ENCODE measurements at regions not wholly inside any gene's neighbourhood (a gene's known extent, or its start where the extent isn't known, plus 50 kb on each side); places are given as distances from the start of the nearest gene placed in this dataset.

GRCh38 chr10:100618091-100618615, 82.4 kb downstream of the HIF1AN start:
- TF ChIP-seq CTCF (IDR thresholded peaks at IDR 0.05) = no peak
- Histone ChIP-seq H3K27me3 (peaks cover 20% of the 10 kb centered on the region), H3K4me3 (no peak overlapping the region), H3K9ac (ENCODE audit: low read depth in 2 of 2, low read length in 2 of 2) (no peak overlapping the region), H3K9me3 (no peaks in the 10 kb centered on the region), H3K36me3 (no peaks in the 10 kb centered on the region), H3K27ac (no peak overlapping the region), H3K4me1 (no peaks in the 10 kb centered on the region)
- intact Hi-C loops (cut with DNase I) = no loop called here
- DNase-seq = no peak

- no peak overlapping the region for H3K4me3 ChIP-seq
These were observed 83.0 kb downstream of the HIF1AN start for GRCh38 chr10:100618632-100619255.

GRCh38 chr10:100620087-100620835, 84.5 kb downstream of the HIF1AN start:
- H3K27ac ChIP-seq = no peak overlapping the region
- intact Hi-C loops (cut with DNase I) = no loop called here

More at GRCh38 chr10:100618632-100619255, 83.0 kb downstream of the HIF1AN start:
- intact Hi-C loops (cut with DNase I) = no loop called here
- no peaks in the 10 kb centered on the region for H3K4me1 ChIP-seq
- DNase-seq = no peak
- no peak for TF ChIP-seq CTCF (IDR thresholded peaks at IDR 0.05)
- H3K9me3 ChIP-seq = no peaks in the 10 kb centered on the region
- H3K27me3 ChIP-seq = peaks cover 20% of the 10 kb centered on the region
- H3K9ac ChIP-seq (ENCODE audit: low read depth in 2 of 2, low read length in 2 of 2) = no peak overlapping the region
- no peaks in the 10 kb centered on the region for H3K36me3 ChIP-seq
- no peak overlapping the region for H3K27ac ChIP-seq

DNA sequence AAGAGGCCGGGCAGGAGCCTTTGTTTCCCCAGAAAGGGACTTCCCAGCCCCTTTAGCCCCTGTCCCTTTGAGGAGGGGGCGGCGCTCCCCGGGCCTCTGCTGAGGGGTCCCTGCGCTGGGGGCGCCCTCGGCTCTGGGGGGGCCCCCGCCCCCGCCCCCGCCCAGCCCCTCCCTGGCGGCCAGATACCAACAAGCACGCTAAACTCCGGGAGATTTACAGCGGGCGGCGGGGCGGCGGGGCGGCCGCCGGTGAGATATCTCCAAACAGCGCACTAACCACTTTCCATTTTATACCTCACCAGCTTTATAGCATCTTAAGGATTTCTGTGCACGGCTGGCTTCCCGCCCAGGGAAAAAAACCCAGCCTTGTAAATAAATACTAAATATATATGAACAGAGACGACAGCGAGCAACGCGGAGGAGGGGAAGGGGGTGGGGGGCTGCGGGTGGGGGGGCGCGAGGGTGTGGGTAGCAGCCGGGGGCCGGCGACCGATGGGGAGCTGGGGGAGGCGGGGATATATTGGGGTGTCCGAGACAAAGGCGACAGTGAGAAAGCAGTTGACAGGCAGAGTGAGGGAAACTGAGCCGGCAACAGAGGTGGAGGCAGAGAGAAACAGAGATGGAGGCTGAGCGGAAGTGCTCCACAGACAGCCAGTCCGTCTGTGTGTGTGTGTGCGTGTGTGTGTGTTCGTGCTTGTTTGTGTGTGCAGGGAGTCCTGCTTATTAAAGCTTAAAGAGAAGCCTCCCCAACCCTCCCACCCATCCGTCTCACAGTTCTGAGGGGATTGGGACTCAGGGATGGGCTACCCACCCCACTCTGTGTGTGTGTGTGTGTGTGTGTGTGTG, 85.8 kb downstream of the HIF1AN start:
- Histone ChIP-seq H3K27ac (no peak overlapping the region), H3K9me3 (no peaks in the 10 kb centered on the region), H3K36me3 (no peaks in the 10 kb centered on the region), H3K4me3 (no peak overlapping the region), H3K9ac (ENCODE audit: low read depth in 2 of 2, low read length in 2 of 2) (no peak overlapping the region), H3K27me3 (peaks cover 25% of the 10 kb centered on the region), H3K4me1 (no peaks in the 10 kb centered on the region)
- intact Hi-C loops (cut with DNase I) = no loop called here
- no peak for DNase-seq
- no peak for TF ChIP-seq CTCF (IDR thresholded peaks at IDR 0.05)

More at GRCh38 chr10:100620087-100620835, 84.5 kb downstream of the HIF1AN start:
- peaks cover 25% of the 10 kb centered on the region for H3K27me3 ChIP-seq
- no peaks in the 10 kb centered on the region for H3K36me3 ChIP-seq
- no peaks in the 10 kb centered on the region for H3K4me1 ChIP-seq
- DNase-seq = no peak
- no peak for TF ChIP-seq CTCF (IDR thresholded peaks at IDR 0.05)
- H3K4me3 ChIP-seq = no peak overlapping the region
- H3K9me3 ChIP-seq = no peaks in the 10 kb centered on the region
- H3K9ac ChIP-seq (ENCODE audit: low read depth in 2 of 2, low read length in 2 of 2) = no peak overlapping the region

DNA sequence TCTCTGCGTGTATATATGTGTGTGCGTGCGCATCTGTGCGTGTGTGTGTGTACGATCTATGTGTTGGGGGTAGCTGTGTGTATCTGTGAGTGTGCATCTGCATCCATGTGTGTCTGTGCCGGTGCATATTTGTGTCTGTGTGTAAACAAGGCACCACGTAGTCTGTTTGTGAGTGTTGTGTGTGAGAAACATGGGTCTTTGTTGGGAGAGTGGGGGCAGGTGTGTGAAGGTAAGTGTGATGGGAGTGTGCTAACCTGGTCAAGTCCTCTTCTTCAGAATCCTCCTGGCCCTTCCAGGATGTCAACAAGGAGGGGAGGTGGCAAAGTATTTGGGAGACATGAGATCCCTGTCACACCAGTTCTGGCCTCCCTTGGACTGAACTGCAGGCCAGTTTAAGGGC, 87.2 kb downstream of the HIF1AN start:
- DNase-seq = no peak
- H3K27ac ChIP-seq = no peak overlapping the region
- H3K36me3 ChIP-seq = no peaks in the 10 kb centered on the region
- H3K9ac ChIP-seq (ENCODE audit: low read depth in 2 of 2, low read length in 2 of 2) = no peak overlapping the region
- H3K27me3 ChIP-seq = peaks cover 25% of the 10 kb centered on the region
- H3K4me3 ChIP-seq = no peak overlapping the region
- no peaks in the 10 kb centered on the region for H3K4me1 ChIP-seq
- intact Hi-C loops (cut with DNase I) = no loop called here
- no peaks in the 10 kb centered on the region for H3K9me3 ChIP-seq
- no peak for TF ChIP-seq CTCF (IDR thresholded peaks at IDR 0.05)
